Epidermal melanocyte (primary cell): ENCODE measurements at regions not wholly inside any gene's neighbourhood (a gene's known extent, or its start where the extent isn't known, plus 50 kb on each side); places are given as distances from the start of the nearest gene placed in this dataset.
"Not testable (repeated sequence)": the region's sequence is repeated elsewhere in the genome, so short reads cannot be mapped to it uniquely, and the experiment has no call there.

Experiments used
- DNase-seq: peaks from one replicate; pipeline ENCODE4 v3.0.0; 2011; ENCODE audit warnings: low spot score; ENCODE audit not compliant: insufficient read length

- DNase-seq = not testable (repeated sequence)
Measured at GRCh38 chr6:169913745-169914144, 162.3 kb downstream of the ERMARD start.

GRCh38 chr6:169913096-169913638, 161.7 kb downstream of the ERMARD start:
- no peak for DNase-seq

GRCh38 chr6:169912266-169913095, 161.1 kb downstream of the ERMARD start:
- DNase-seq = no peak

GRCh38 chr6:169911264-169912263, 160.1 kb downstream of the ERMARD start:
- DNase-seq = no peak

- no peak for DNase-seq
Measured at GRCh38 chr6:169909113-169909512, 157.7 kb downstream of the ERMARD start.

- no peak for DNase-seq
Measured at GRCh38 chr6:169908403-169908933, 157.0 kb downstream of the ERMARD start.

- no peak for DNase-seq
Measured at GRCh38 chr6:169907419-169908115, 156.1 kb downstream of the ERMARD start.

GRCh38 chr6:169906688-169907418, 155.4 kb downstream of the ERMARD start:
- DNase-seq = no peak

GRCh38 chr6:169906004-169906687, 154.7 kb downstream of the ERMARD start:
- no peak for DNase-seq

- DNase-seq = no peak
Measured at GRCh38 chr6:169905041-169905807, 153.8 kb downstream of the ERMARD start.

GRCh38 chr6:169904051-169904922, 152.9 kb downstream of the ERMARD start:
- no peak for DNase-seq

GRCh38 chr6:169903122-169903521, 151.7 kb downstream of the ERMARD start:
- no peak for DNase-seq

GRCh38 chr6:169902604-169903003, 151.2 kb downstream of the ERMARD start:
- DNase-seq = no peak

GRCh38 chr6:169902070-169902469, 150.6 kb downstream of the ERMARD start:
- DNase-seq = no peak

GRCh38 chr6:169899481-169900145, 148.2 kb downstream of the ERMARD start:
- DNase-seq = no peak

- no peak for DNase-seq
Measured at GRCh38 chr6:169898788-169899480, 147.5 kb downstream of the ERMARD start.
